GM23248 (cell line): ENCODE measurements at regions not wholly inside any gene's neighbourhood (a gene's known extent, or its start where the extent isn't known, plus 50 kb on each side); places are given as distances from the start of the nearest gene placed in this dataset.

Experiments used
- DNase-seq: peaks from one replicate; pipeline ENCODE4 v3.0.0-alpha.2; 2015
- H2AFZ ChIP-seq: fragments of 200-600 bp; sonication (generic); 2 replicates; pipeline ENCODE4 v1.6.1; 2016; ENCODE audit warnings: antibody characterized with exemption
- H3F3A ChIP-seq: fragments of 200-600 bp; sonication (generic); 2 replicates; pipeline ENCODE4 v1.6.1; 2016; ENCODE audit warnings: mild to moderate bottlenecking, antibody characterized with exemption, mixed run types; ENCODE audit not compliant: insufficient read depth
- H3K27ac ChIP-seq: fragments of 200-600 bp; sonication (generic); 2 replicates; pipeline ENCODE4 v1.5.1; 2016; ENCODE audit warnings: mild to moderate bottlenecking
- H3K27me3 ChIP-seq: fragments of 200-600 bp; sonication (generic); replicated peaks from 2 replicates; pipeline ENCODE4 v1.6.1; 2016; ENCODE audit warnings: mild to moderate bottlenecking; ENCODE audit not compliant: insufficient read depth
- H3K36me3 ChIP-seq: fragments of 200-600 bp; sonication (generic); 2 replicates; pipeline ENCODE4 v1.6.1; 2016; ENCODE audit warnings: low read depth, mild to moderate bottlenecking
- H3K4me1 ChIP-seq: fragments of 200-600 bp; sonication (generic); 2 replicates; pipeline ENCODE4 v1.6.1; 2016; ENCODE audit warnings: mild to moderate bottlenecking; ENCODE audit not compliant: insufficient read depth
- H3K4me2 ChIP-seq: fragments of 200-600 bp; sonication (generic); one replicate; pipeline ENCODE4 v1.6.1; 2016; ENCODE audit warnings: mild to moderate bottlenecking; ENCODE audit not compliant: unreplicated experiment
- H3K4me3 ChIP-seq: fragments of 200-600 bp; sonication (generic); 2 replicates; pipeline ENCODE4 v1.5.1; 2016; ENCODE audit warnings: mild to moderate bottlenecking
- H3K79me2 ChIP-seq: fragments of 200-600 bp; sonication (generic); 2 replicates; pipeline ENCODE4 v1.6.1; 2016; ENCODE audit warnings: mild to moderate bottlenecking; ENCODE audit not compliant: insufficient read depth
- H3K9ac ChIP-seq: fragments of 200-600 bp; sonication (generic); 2 replicates; pipeline ENCODE4 v1.6.1; 2016; ENCODE audit warnings: mild to moderate bottlenecking
- H3K9me2 ChIP-seq: fragments of 200-600 bp; sonication (generic); 2 replicates; pipeline ENCODE4 v1.6.1; 2016; ENCODE audit warnings: mixed run types, mild to moderate bottlenecking, moderate library complexity; ENCODE audit not compliant: insufficient read depth
- H3K9me3 ChIP-seq: fragments of 200-600 bp; sonication (generic); one replicate; pipeline ENCODE4 v1.6.1; 2017; ENCODE audit warnings: low read depth
- H4K20me1 ChIP-seq: fragments of 200-600 bp; sonication (generic); 2 replicates; pipeline ENCODE4 v1.6.0; 2016; ENCODE audit not compliant: insufficient read depth
- EZH2 ChIP-seq: fragments of 200-600 bp; sonication (generic); IDR thresholded peaks from 2 replicates; pipeline ENCODE4 v1.6.1; 2018; ENCODE audit warnings: antibody characterized with exemption, mild to moderate bottlenecking; ENCODE audit not compliant: insufficient read depth, poor library complexity, severe bottlenecking
- EZH2phosphoT487 ChIP-seq: fragments of 200-600 bp; sonication (generic); IDR thresholded peaks from 2 replicates; pipeline ENCODE4 v1.6.1; 2018; ENCODE audit warnings: antibody characterized with exemption, moderate library complexity, mild to moderate bottlenecking, low read depth; ENCODE audit not compliant: insufficient read depth
- WGBS, 2 experiments: methylation state at CpG; one replicate each; pipeline ENCODE4 v1.1.6; 2015 to 2017; ENCODE audit warnings: low lambda C conversion rate in 2 of 2, low coverage in 1 of 2; ENCODE audit errors: missing lambda C conversion rate in 2 of 2; 5-methylcytosine and 5-hydroxymethylcytosine counted together
- in situ Hi-C: fragments of 300-500 bp; cut with MboI; formaldehyde crosslinking; loops from 2 replicates; pipeline ENCODE4 v1.15.0; 2020

DNA sequence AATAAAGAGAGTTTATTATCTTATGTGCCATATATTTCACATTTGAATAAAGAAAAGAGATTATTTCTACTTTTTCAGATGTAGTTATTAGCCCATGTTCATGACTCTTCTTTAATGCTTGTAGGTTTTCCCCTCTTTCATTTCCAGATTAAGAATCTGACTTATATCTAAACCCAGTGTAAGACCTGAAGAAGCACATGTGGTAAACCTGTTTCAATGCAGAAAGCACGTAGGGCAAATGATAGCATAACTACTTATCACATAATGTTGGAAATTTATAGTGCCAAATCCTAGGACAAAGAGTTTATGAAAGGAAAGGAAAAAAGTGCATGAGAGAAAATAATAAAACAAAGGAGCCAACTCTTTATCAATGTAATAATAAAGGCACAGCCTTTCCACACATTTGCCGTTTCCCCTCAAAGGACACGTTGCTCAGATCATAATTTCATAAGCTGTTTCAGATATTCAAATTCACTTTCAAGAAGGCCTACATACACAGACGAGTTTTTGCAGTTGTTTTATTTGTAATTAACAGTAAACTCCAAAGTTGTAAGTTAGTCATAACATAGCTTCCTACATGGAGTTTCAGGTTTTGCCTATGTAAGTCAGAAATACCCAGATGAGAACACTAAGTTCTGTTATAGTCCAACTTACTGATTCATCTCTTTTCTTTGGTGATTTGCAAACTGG lies 88.8 kb upstream of the MDFIC start:
- H4K20me1 ChIP-seq = no peaks in the 10 kb centered on the region
- H3K4me3 ChIP-seq = no peak overlapping the region
- DNase-seq = no peak
- no peak overlapping the region for H3K27ac ChIP-seq
- H3K79me2 ChIP-seq = no peaks in the 10 kb centered on the region
- H3F3A ChIP-seq = no peaks in the 10 kb centered on the region
- in situ Hi-C loops = no loop called here
- H3K4me1 ChIP-seq = no peaks in the 10 kb centered on the region
- 89 to 93% methylated on average over 4 of the region's 4 CpGs for WGBS, 2 experiments
- no peaks in the 10 kb centered on the region for H3K9me2 ChIP-seq
- no peak overlapping the region for H2AFZ ChIP-seq
- H3K9me3 ChIP-seq = no peaks in the 10 kb centered on the region
- H3K9ac ChIP-seq = no peak overlapping the region
- no peak overlapping the region for H3K4me2 ChIP-seq
- no peaks in the 10 kb centered on the region for H3K27me3 ChIP-seq
- no peaks in the 10 kb centered on the region for H3K36me3 ChIP-seq
- TF ChIP-seq EZH2 (no peak), EZH2phosphoT487 (no peak)

DNA sequence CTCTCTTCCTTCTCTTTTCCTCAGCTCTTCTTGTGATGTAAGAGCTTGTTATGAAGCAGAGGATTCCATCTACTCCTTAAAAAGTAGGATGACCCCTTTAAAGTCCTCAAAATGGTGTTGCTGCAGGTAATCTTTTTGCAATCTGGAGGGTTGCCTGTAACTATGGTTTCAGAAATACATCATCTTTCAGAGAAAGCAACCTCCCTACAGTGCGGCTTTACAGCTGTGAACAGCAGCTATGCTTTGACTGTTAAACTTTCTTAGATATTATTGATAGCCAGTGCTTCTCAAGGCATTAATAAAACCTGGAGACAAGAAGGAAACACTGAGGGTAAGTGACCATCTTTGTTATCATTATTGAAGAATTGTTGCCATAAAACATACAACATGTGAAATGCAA lies 86.6 kb upstream of the MDFIC start:
- no peak overlapping the region for H2AFZ ChIP-seq
- H3K27ac ChIP-seq = no peak overlapping the region
- H3K27me3 ChIP-seq = no peaks in the 10 kb centered on the region
- in situ Hi-C loops = no loop called here
- H3K79me2 ChIP-seq = no peaks in the 10 kb centered on the region
- no peaks in the 10 kb centered on the region for H3K4me1 ChIP-seq
- no peak for DNase-seq
- H3K9ac ChIP-seq = no peak overlapping the region
- 93 to 96% methylated on average over 1 of the region's 1 CpG for WGBS, 2 experiments
- H3K4me2 ChIP-seq = no peak overlapping the region
- H4K20me1 ChIP-seq = no peaks in the 10 kb centered on the region
- no peaks in the 10 kb centered on the region for H3F3A ChIP-seq
- no peak overlapping the region for H3K4me3 ChIP-seq
- no peaks in the 10 kb centered on the region for H3K9me3 ChIP-seq
- no peak for TF ChIP-seq EZH2
- no peak for TF ChIP-seq EZH2phosphoT487
- no peaks in the 10 kb centered on the region for H3K36me3 ChIP-seq
- no peaks in the 10 kb centered on the region for H3K9me2 ChIP-seq

DNA sequence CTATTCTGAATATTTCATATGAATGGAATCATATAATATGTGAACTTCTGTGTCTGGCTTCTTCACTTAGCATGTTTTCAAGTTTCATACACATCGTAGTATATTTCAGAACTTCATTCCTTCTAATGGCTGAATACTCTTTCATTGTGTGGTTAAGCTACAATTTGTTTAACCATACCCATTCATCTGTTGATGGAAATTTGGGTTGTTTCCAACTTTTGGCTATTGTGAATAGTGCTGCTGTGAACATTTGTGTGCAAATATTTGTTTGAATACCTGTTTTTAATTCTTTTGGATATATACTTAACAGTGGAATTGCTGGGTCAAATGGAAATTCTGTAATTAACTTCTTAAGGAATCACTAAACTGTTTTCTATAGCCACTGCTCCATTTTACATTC lies 86.0 kb upstream of the MDFIC start:
- H3K79me2 ChIP-seq = no peaks in the 10 kb centered on the region
- WGBS, 2 experiments = 0% methylated on average over 1 of the region's 1 CpG
- no peaks in the 10 kb centered on the region for H3K9me2 ChIP-seq
- no peak overlapping the region for H3K27ac ChIP-seq
- no peaks in the 10 kb centered on the region for H3K9me3 ChIP-seq
- no peaks in the 10 kb centered on the region for H3K27me3 ChIP-seq
- no peak overlapping the region for H3K4me3 ChIP-seq
- TF ChIP-seq EZH2phosphoT487 (no peak), EZH2 (no peak)
- H2AFZ ChIP-seq = no peak overlapping the region
- in situ Hi-C loops = no loop called here
- H3K36me3 ChIP-seq = no peaks in the 10 kb centered on the region
- no peaks in the 10 kb centered on the region for H3F3A ChIP-seq
- DNase-seq = no peak
- H3K9ac ChIP-seq = no peak overlapping the region
- no peaks in the 10 kb centered on the region for H3K4me1 ChIP-seq
- no peaks in the 10 kb centered on the region for H4K20me1 ChIP-seq
- no peak overlapping the region for H3K4me2 ChIP-seq

DNA sequence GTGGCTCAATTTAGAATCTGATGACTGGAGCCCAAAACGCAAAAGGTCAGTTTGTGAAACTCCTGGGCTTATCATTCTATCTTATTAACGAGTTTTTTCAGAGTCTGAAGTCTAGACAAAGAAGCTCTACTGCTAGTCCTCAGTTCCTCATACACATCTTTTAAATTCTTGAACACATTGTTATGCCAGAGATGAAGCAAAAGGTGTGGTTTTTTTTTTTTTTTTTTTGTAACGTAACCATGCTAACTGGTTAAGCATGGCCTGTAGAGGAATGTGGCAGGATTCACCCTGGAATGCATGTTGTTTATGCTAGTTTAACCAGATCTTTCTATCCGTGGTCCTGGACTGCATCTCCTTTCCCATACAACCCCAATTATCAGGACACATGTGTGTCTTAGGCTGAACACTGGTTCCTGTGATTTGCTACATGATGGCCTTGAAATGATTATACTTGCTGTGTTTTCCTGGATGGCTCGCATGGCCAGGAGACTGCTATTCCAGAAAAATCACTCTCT lies 79.3 kb upstream of the MDFIC start:
- no peaks in the 10 kb centered on the region for H3K9me3 ChIP-seq
- TF ChIP-seq EZH2 (no peak), EZH2phosphoT487 (no peak)
- H3K4me2 ChIP-seq = no peak overlapping the region
- H3K79me2 ChIP-seq = no peaks in the 10 kb centered on the region
- in situ Hi-C loops = no loop called here
- no peaks in the 10 kb centered on the region for H3K27me3 ChIP-seq
- no peaks in the 10 kb centered on the region for H3F3A ChIP-seq
- DNase-seq = no peak
- H3K9ac ChIP-seq = no peak overlapping the region
- H3K4me3 ChIP-seq = no peak overlapping the region
- no peaks in the 10 kb centered on the region for H4K20me1 ChIP-seq
- H2AFZ ChIP-seq = no peak overlapping the region
- 77 to 85% methylated on average over 5 of the region's 5 CpGs for WGBS, 2 experiments
- no peaks in the 10 kb centered on the region for H3K9me2 ChIP-seq
- H3K4me1 ChIP-seq = no peaks in the 10 kb centered on the region
- no peak overlapping the region for H3K27ac ChIP-seq
- no peaks in the 10 kb centered on the region for H3K36me3 ChIP-seq

DNA sequence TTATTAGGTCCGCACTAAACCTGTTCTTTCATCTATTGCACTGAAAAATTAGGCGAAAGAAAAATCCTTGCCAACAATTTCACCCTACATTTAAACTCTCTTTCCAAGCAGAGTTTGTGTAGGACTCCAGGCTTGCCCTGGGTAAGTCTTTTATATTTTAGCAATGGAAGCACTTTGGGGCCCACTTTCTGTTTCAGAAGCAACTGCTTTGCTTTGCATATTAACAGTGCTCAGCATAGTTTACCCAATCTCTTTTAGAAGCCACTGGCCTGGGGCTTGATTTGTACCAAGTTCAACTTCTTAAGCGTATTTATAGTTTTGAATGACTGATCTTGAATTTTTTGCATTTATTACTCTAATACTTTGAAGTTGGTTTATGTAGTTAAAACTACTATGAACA lies 78.8 kb upstream of the MDFIC start:
- no peak overlapping the region for H3K4me2 ChIP-seq
- in situ Hi-C loops = no loop called here
- no peaks in the 10 kb centered on the region for H3K36me3 ChIP-seq
- 92 to 94% methylated on average over 3 of the region's 3 CpGs for WGBS, 2 experiments
- no peak overlapping the region for H3K27ac ChIP-seq
- H3K9ac ChIP-seq = no peak overlapping the region
- H3K9me3 ChIP-seq = no peaks in the 10 kb centered on the region
- no peak for DNase-seq
- H2AFZ ChIP-seq = no peak overlapping the region
- no peaks in the 10 kb centered on the region for H3K9me2 ChIP-seq
- H3K4me1 ChIP-seq = no peaks in the 10 kb centered on the region
- no peaks in the 10 kb centered on the region for H4K20me1 ChIP-seq
- no peaks in the 10 kb centered on the region for H3F3A ChIP-seq
- no peak overlapping the region for H3K4me3 ChIP-seq
- no peaks in the 10 kb centered on the region for H3K79me2 ChIP-seq
- H3K27me3 ChIP-seq = no peaks in the 10 kb centered on the region
- no peak for TF ChIP-seq EZH2phosphoT487
- no peak for TF ChIP-seq EZH2
